Esophagus muscularis mucosa (tissue), 4 donors: ENCODE measurements at regions not wholly inside any gene's neighbourhood (a gene's known extent, or its start where the extent isn't known, plus 50 kb on each side); places are given as distances from the start of the nearest gene placed in this dataset.

Source experiments
- DNase-seq: peaks from one replicate; pipeline ENCODE4 v3.0.0-alpha.2; 2017; ENCODE audit errors: extremely low spot score
- H3K27ac ChIP-seq, 4 donors: fragments of 200-600 bp; sonication (generic); replicated peaks in 1 of 4; 1 replicate in 3 of 4; 2 replicates in 1 of 4; pipeline ENCODE4 v1.5.1; 2016 to 2019; ENCODE audit warnings: mild to moderate bottlenecking in 1 of 4
- H3K27me3 ChIP-seq, 4 donors: fragments of 200-600 bp; sonication (generic); one replicate each; pipeline versions ENCODE4 v1.5.1 to v1.6.0; 2016 to 2019
- H3K36me3 ChIP-seq, 4 donors: fragments of 200-600 bp; sonication (generic); one replicate each; pipeline ENCODE4 v1.5.1; 2016 to 2019
- H3K4me1 ChIP-seq, 4 donors: fragments of 200-600 bp; sonication (generic); one replicate each; pipeline ENCODE4 v1.5.1; 2016 to 2019
- H3K4me3 ChIP-seq, 4 donors: fragments of 200-600 bp; sonication (generic); 1 replicate in 2 of 4; 2 replicates in 2 of 4; pipeline ENCODE4 v1.5.1; 2016 to 2019; ENCODE audit warnings: mild to moderate bottlenecking in 4 of 4, moderate library complexity in 1 of 4
- H3K9me3 ChIP-seq, 4 donors: fragments of 200-600 bp; sonication (generic); 1 replicate in 3 of 4; 2 replicates in 1 of 4; pipeline ENCODE4 v1.5.1; 2016 to 2019
- CTCF ChIP-seq, 3 experiments: fragments of 200-600 bp in 2 of 3; fragments of 450-650 bp in 1 of 3; sonication (generic) in 2 of 3; IDR thresholded peaks; one replicate each; pipeline ENCODE4 v1.5.1; 2017 to 2019; ENCODE audit warnings: antibody characterized with exemption in 3 of 3, mild to moderate bottlenecking in 2 of 3, moderate library complexity in 1 of 3
- EP300 ChIP-seq: sonication (generic); formaldehyde crosslinking; IDR thresholded peaks from one replicate; pipeline ENCODE4 v1.6.1; 2017; ENCODE audit warnings: antibody characterized with exemption
- POLR2A ChIP-seq: fragments of 450-650 bp; IDR thresholded peaks from one replicate; pipeline ENCODE4 v1.6.1; 2017; ENCODE audit warnings: antibody characterized with exemption, moderate library complexity, mild to moderate bottlenecking, low read depth
- POLR2AphosphoS5 ChIP-seq, 2 donors: sonication (generic); formaldehyde crosslinking; IDR thresholded peaks; one replicate each; pipeline ENCODE4 v1.6.1; 2017; ENCODE audit warnings: antibody characterized with exemption in 2 of 2
- WGBS: methylation state at CpG from one replicate; pipeline ENCODE4 v1.1.5; 2018; 5-methylcytosine and 5-hydroxymethylcytosine counted together
- intact Hi-C: fragments of 100-400 bp; cut with DNase I; formaldehyde crosslinking; loops from one replicate; pipeline ENCODE4 v1.15.1; 2023

GRCh38 chr4:17117746-17118145 lies 219.3 kb upstream of the LDB2 start:
- H3K4me1 ChIP-seq, result no peaks in the 10 kb centered on the region
- TF ChIP-seq POLR2AphosphoS5 (IDR thresholded peaks at IDR 0.05), result no peak
- no peak for TF ChIP-seq EP300
- TF ChIP-seq CTCF (IDR thresholded peaks at IDR 0.05), result no peak
- no peak for TF ChIP-seq POLR2A
- intact Hi-C loops, result no loop called here
- H3K27me3 ChIP-seq, result no peaks in the 10 kb centered on the region
- no peaks in the 10 kb centered on the region for H3K36me3 ChIP-seq
- DNase-seq, result no peak
- H3K27ac ChIP-seq, result no peak overlapping the region
- 93% methylated on average over 4 of the region's 4 CpGs for WGBS
- peaks cover 0 to 8% (median 1%) of the 10 kb centered on the region in 4 donors for H3K9me3 ChIP-seq
- no peak overlapping the region for H3K4me3 ChIP-seq

GRCh38 chr4:17115583-17115982 lies 217.1 kb upstream of the LDB2 start:
- Histone ChIP-seq H3K27ac (no peak overlapping the region), H3K4me3 (no peak overlapping the region), H3K27me3 (no peaks in the 10 kb centered on the region), H3K4me1 (no peaks in the 10 kb centered on the region), H3K36me3 (no peaks in the 10 kb centered on the region), H3K9me3 (peaks cover 0 to under 1% (median 0%) of the 10 kb centered on the region in 4 donors)
- 85% methylated on average over 5 of the region's 5 CpGs for WGBS
- intact Hi-C loops, result no loop called here
- peak; percentile 80 for DNase-seq
- no peak for TF ChIP-seq POLR2AphosphoS5 (IDR thresholded peaks at IDR 0.05)
- TF ChIP-seq CTCF (IDR thresholded peaks at IDR 0.05), result no peak
- TF ChIP-seq EP300, result no peak
- TF ChIP-seq POLR2A, result no peak

- Histone ChIP-seq H3K4me3 (no peak overlapping the region), H3K4me1 (no peaks in the 10 kb centered on the region), H3K36me3 (no peaks in the 10 kb centered on the region), H3K27me3 (no peaks in the 10 kb centered on the region), H3K9me3 (no peaks in the 10 kb centered on the region), H3K27ac (no peak overlapping the region)
- intact Hi-C loops, result no loop called here
- peak; percentile 60 for DNase-seq
- WGBS, result 63% methylated on average over 4 of the region's 4 CpGs
- TF ChIP-seq EP300 (no peak), POLR2AphosphoS5 (IDR thresholded peaks at IDR 0.05) (no peak), CTCF (IDR thresholded peaks at IDR 0.05) (peak in 2 of 3 experiments; percentile 17 to 31), POLR2A (no peak)
Measured at GRCh38 chr4:17112292-17112659, 213.8 kb upstream of the LDB2 start.

DNA sequence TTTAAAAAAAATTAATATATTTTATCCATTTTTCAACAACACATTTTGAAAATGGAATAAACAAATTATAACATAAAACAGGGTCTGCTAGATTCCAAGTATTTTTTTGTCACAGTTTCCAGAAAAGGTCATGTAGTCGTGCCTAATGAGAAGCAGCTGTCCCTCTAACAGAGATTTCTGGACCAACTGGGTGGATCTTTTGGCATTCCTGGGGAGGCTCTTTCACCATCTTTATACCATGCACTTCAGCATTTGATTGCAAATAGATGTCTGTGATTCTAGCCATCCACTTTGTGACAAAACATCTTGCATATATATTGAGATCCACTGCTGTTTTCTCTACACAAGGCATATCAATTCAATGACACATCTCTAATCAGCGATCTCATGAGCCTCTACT lies 210.7 kb upstream of the LDB2 start:
- H3K27me3 ChIP-seq, result no peaks in the 10 kb centered on the region
- WGBS, result 44% methylated on average over 2 of the region's 2 CpGs
- intact Hi-C loops, result no loop called here

More for the DNA sequence above, 210.7 kb upstream of the LDB2 start:
- peak; percentile 31 for DNase-seq
- no peaks in the 10 kb centered on the region for H3K9me3 ChIP-seq
- TF ChIP-seq CTCF (IDR thresholded peaks at IDR 0.05) (no peak), POLR2A (no peak), POLR2AphosphoS5 (IDR thresholded peaks at IDR 0.05) (no peak), EP300 (no peak)
- H3K27ac ChIP-seq, result no peak overlapping the region
- no peaks in the 10 kb centered on the region for H3K36me3 ChIP-seq
- H3K4me3 ChIP-seq, result no peak overlapping the region
- H3K4me1 ChIP-seq, result no peaks in the 10 kb centered on the region
